Adrenal gland (tissue), 9 donors: ENCODE measurements at regions not wholly inside any gene's neighbourhood (a gene's known extent, or its start where the extent isn't known, plus 50 kb on each side); places are given as distances from the start of the nearest gene placed in this dataset.

ENCODE experiments used
- DNase-seq, 7 donors: peaks; one replicate each; pipeline ENCODE4 v3.0.0-alpha.2; 2019 to 2020
- H3K27ac ChIP-seq, 5 donors: fragments of 200-600 bp; sonication (generic) in 4 of 5; 1 replicate in 3 of 5; 2 replicates in 2 of 5; pipeline versions ENCODE4 v1.5.1 to v1.8.0; 2016 to 2020; ENCODE audit warnings: mild to moderate bottlenecking in 1 of 5
- H3K27me3 ChIP-seq: fragments of 200-600 bp; 2 replicates; pipeline ENCODE4 v1.8.0; 2021
- H3K36me3 ChIP-seq, 2 donors: fragments of 200-600 bp; replicated peaks in 1 of 2; 1 replicate in 1 of 2; 2 replicates in 1 of 2; pipeline versions ENCODE4 v1.5.1 to v1.8.0; 2018 to 2022
- H3K4me1 ChIP-seq, 2 donors: fragments of 200-600 bp; replicated peaks in 1 of 2; 1 replicate in 1 of 2; 2 replicates in 1 of 2; pipeline versions ENCODE4 v1.5.1 to v1.8.0; 2018 to 2021
- H3K4me3 ChIP-seq, 4 donors: fragments of 200-600 bp; sonication (generic) in 3 of 4; one replicate each; pipeline ENCODE4 v1.5.1; 2016 to 2018
- H3K9me3 ChIP-seq, 3 donors: fragments of 200-600 bp; sonication (generic) in 1 of 3; replicated peaks in 1 of 3; 1 replicate in 2 of 3; 2 replicates in 1 of 3; pipeline versions ENCODE4 v1.5.1 to v1.8.0; 2016 to 2021
- POLR2A ChIP-seq, 2 donors: fragments of 450-650 bp; IDR thresholded peaks; one replicate each; pipeline ENCODE4 v1.6.1; 2017; ENCODE audit warnings: antibody characterized with exemption in 2 of 2, mild to moderate bottlenecking in 2 of 2, moderate library complexity in 1 of 2
- WGBS, 4 donors: extraction: QIAGEN DNeasy Blood & Tissue Kit in 2 of 4; methylation state at CpG; one replicate each; pipeline versions ENCODE4 v1.1.5 to v1.1.7; 2013 to 2017; 5-methylcytosine and 5-hydroxymethylcytosine counted together
- intact Hi-C, 2 donors: fragments of 100-400 bp; cut with DNase I; formaldehyde crosslinking; loops; one replicate each; pipeline versions ENCODE4 v1.14.1 to v1.15.0; 2022 to 2023
- TF ChIP-seq, protein P1 (sequence below), 6 experiments: fragments of 450-650 bp in 4 of 6; fragments of 200-600 bp in 2 of 6; sonication (generic) in 1 of 6; IDR thresholded peaks; 1 replicate in 5 of 6; 2 replicates in 1 of 6; pipeline versions ENCODE4 v1.5.1 to v1.8.0; 2016 to 2021; ENCODE audit warnings: antibody characterized with exemption in 6 of 6, mild to moderate bottlenecking in 2 of 6, moderate library complexity in 1 of 6
- donor health status: healthy with polysubstance abuse.
- donor health status: Bipolar disorder and iron deficiency.
- donor health status: DM: yes; HTN: yes; CAD: no.
- donor health status: DM: no; HTN: no; CAD: no.
- donor health status: DM: no; HTN: no; CAD: no.

GRCh38 chrX:39682778-39683177, 415.0 kb downstream of the BCOR start:
- no peak for DNase-seq
- H3K4me1 ChIP-seq, result no peaks in the 10 kb centered on the region
- H3K27ac ChIP-seq, result no peak overlapping the region
- WGBS, 4 donors, result 81 to 100% (median 88%) methylated on average over 2 to 3 of the region's 3 CpGs
- H3K36me3 ChIP-seq, result no peaks in the 10 kb centered on the region
- H3K9me3 ChIP-seq, result no peaks in the 10 kb centered on the region
- H3K4me3 ChIP-seq, result no peak overlapping the region
- intact Hi-C loops, result no loop called here
- H3K27me3 ChIP-seq, result peaks cover 8% of the 10 kb centered on the region
- no peak for TF ChIP-seq POLR2A (IDR thresholded peaks at IDR 0.05)
- TF ChIP-seq, protein P1, sequence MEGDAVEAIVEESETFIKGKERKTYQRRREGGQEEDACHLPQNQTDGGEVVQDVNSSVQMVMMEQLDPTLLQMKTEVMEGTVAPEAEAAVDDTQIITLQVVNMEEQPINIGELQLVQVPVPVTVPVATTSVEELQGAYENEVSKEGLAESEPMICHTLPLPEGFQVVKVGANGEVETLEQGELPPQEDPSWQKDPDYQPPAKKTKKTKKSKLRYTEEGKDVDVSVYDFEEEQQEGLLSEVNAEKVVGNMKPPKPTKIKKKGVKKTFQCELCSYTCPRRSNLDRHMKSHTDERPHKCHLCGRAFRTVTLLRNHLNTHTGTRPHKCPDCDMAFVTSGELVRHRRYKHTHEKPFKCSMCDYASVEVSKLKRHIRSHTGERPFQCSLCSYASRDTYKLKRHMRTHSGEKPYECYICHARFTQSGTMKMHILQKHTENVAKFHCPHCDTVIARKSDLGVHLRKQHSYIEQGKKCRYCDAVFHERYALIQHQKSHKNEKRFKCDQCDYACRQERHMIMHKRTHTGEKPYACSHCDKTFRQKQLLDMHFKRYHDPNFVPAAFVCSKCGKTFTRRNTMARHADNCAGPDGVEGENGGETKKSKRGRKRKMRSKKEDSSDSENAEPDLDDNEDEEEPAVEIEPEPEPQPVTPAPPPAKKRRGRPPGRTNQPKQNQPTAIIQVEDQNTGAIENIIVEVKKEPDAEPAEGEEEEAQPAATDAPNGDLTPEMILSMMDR (IDR thresholded peaks at IDR 0.05), result no peak

GRCh38 chrX:39688219-39688575, 409.6 kb downstream of the BCOR start:
- H3K27me3 ChIP-seq, result peaks cover 28% of the 10 kb centered on the region
- no peak for TF ChIP-seq POLR2A (IDR thresholded peaks at IDR 0.05)
- peak overlapping the region in 2 of 5 donors; percentile 44 to 68 for H3K27ac ChIP-seq
- no peak for DNase-seq
- no peaks in the 10 kb centered on the region for H3K36me3 ChIP-seq
- intact Hi-C loops, result no loop called here
- H3K9me3 ChIP-seq, result no peaks in the 10 kb centered on the region
- H3K4me3 ChIP-seq, result peak overlapping the region in 1 of 4 donors; percentile 53
- 47 to 61% (median 52%) methylated on average over 8 to 9 of the region's 9 CpGs for WGBS, 4 donors
- no peaks in the 10 kb centered on the region for H3K4me1 ChIP-seq

DNA sequence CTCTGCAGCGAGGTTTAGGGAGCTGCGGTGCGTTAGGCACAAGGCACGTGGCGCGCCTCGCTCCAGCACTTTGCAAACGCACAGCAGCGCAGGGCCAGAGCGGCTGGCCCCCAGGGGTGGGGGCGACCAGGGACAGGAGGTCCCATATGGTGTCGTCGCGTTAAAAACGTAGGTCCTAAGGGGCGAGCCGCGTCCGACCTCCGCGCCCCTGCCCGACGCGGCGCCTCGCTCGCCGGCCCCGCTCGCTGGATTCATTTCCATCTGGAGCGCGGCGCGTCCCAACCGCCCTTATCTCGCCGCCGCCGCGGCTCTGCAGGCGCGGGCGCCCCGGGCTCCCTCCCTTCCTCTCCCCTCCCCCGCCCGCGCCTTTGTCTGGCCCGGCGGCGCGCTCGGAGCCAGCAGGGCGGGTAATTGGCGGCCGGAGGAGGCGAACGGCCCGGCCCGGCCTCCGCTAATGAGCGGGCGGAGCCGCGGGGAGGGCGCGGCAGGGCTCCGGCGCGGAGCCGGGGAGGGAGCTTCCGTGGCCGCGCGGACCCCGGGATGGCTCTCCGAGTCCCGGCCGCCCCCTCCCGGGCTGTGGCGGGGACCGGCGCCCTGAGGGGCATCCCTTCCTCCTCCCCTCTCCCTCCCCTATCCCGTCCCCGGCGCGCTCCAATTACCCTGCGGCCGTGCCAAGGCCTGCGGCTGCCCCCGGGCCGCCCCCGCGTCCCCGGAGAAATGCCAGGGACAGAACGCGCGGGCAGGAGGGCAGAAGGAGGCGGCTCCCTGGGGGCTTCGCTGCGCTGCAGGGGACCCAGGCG, 409.0 kb downstream of the BCOR start:
- no peaks in the 10 kb centered on the region for H3K9me3 ChIP-seq
- 2 to 39% (median 13%) methylated on average over 7 to 88 of the region's 101 CpGs; no CpG with 5 or more reads in 1 of the 4 donors for WGBS, 4 donors
- intact Hi-C loops, result no loop called here
- no peaks in the 10 kb centered on the region for H3K4me1 ChIP-seq
- peak overlapping the region in 2 of 4 donors; percentile 9 to 53 for H3K4me3 ChIP-seq
- peaks cover 29% of the 10 kb centered on the region for H3K27me3 ChIP-seq
- DNase-seq, result peak; percentile 48 to 68 (median 57)
- peak overlapping the region in 2 of 5 donors; percentile 44 to 68 for H3K27ac ChIP-seq
- TF ChIP-seq, protein P1 (IDR thresholded peaks at IDR 0.05), result no peak
- TF ChIP-seq POLR2A (IDR thresholded peaks at IDR 0.05), result peak; percentile 0 to 17
- no peaks in the 10 kb centered on the region for H3K36me3 ChIP-seq

GRCh38 chrX:39689376-39690104, 408.2 kb downstream of the BCOR start:
- no peaks in the 10 kb centered on the region for H3K36me3 ChIP-seq
- peak overlapping the region in 2 of 4 donors; percentile 9 to 53 for H3K4me3 ChIP-seq
- 32 to 59% (median 33%) methylated on average over 3 to 33 of the region's 33 CpGs for WGBS, 4 donors
- H3K27me3 ChIP-seq, result peaks cover 25% of the 10 kb centered on the region
- no peak for DNase-seq
- intact Hi-C loops, result no loop called here
- H3K9me3 ChIP-seq, result no peaks in the 10 kb centered on the region
- no peaks in the 10 kb centered on the region for H3K4me1 ChIP-seq
- H3K27ac ChIP-seq, result peak overlapping the region in 2 of 5 donors; percentile 44 to 68
- TF ChIP-seq, protein P1 (IDR thresholded peaks at IDR 0.05), result no peak
